Endothelial cell of umbilical vein (primary cell): ENCODE measurements at regions not wholly inside any gene's neighbourhood (a gene's known extent, or its start where the extent isn't known, plus 50 kb on each side); places are given as distances from the start of the nearest gene placed in this dataset.

ENCODE experiments used
- BruUV-seq: library from RNA; stranded (reverse); fragments of 400-500 nt; replicated peaks from 2 replicates; lab custom pipeline; 2021; lab: Mats Ljungman, UMichigan
- CTCF ChIA-PET: fragments of 300-600, 350-600 bp; sonication (Branson Sonifier 250); formaldehyde crosslinking; loops from one replicate; lab custom pipeline; 2021; ENCODE audit warnings: antibody characterized with exemption, inconsistent platforms; lab: Charles Lee
- POLR2A ChIA-PET: fragments of 300-600, 350-600 bp; sonication (Branson Sonifier 250); formaldehyde crosslinking; loops from one replicate; lab custom pipeline; 2021; ENCODE audit warnings: antibody characterized with exemption, inconsistent platforms; lab: Charles Lee
- DNase-seq: peaks from one replicate; pipeline ENCODE4 v3.0.0-alpha.2; 2011; ENCODE audit warnings: low read depth, low spot score
- FAIRE-seq: peaks from 2 replicates; lab custom pipeline; 2011; peaks lifted over from hg19 to GRCh38; lab: Jason Lieb, UNC
- H2AFZ ChIP-seq: 2 replicates; pipeline ENCODE4 v1.6.0; 2012; ENCODE audit warnings: low read depth, low read length, control low read depth, inconsistent platforms
- H3K27ac ChIP-seq: 2 replicates; pipeline ENCODE4 v1.5.1; 2011; ENCODE audit warnings: low read depth, mild to moderate bottlenecking, control low read depth, low read length, moderate library complexity; ENCODE audit not compliant: insufficient read depth
- H3K27me3 ChIP-seq, 2 experiments: 2 replicates each; pipeline versions ENCODE4 v1.6.0 to v1.6.1; 2011; ENCODE audit warnings: low read length in 2 of 2, mixed read lengths in 1 of 2; ENCODE audit not compliant: control insufficient read depth in 2 of 2, insufficient read depth in 2 of 2
- H3K36me3 ChIP-seq, 2 experiments: 2 replicates in 1 of 2; 3 replicates in 1 of 2; pipeline ENCODE4 v1.5.1; 2011; ENCODE audit warnings: low read length in 2 of 2, mild to moderate bottlenecking in 1 of 2, moderate library complexity in 1 of 2; ENCODE audit not compliant: control insufficient read depth in 2 of 2, insufficient read depth in 2 of 2; ENCODE audit errors: extremely low read depth in 1 of 2
- H3K4me1 ChIP-seq: 3 replicates; pipeline ENCODE4 v1.5.1; 2011; ENCODE audit warnings: mild to moderate bottlenecking, low read length; ENCODE audit not compliant: control insufficient read depth, insufficient read depth; ENCODE audit errors: extremely low read depth
- H3K4me2 ChIP-seq: 2 replicates; pipeline ENCODE4 v1.6.1; 2011; ENCODE audit warnings: low read length, control low read depth, mixed read lengths; ENCODE audit not compliant: insufficient read depth
- H3K4me3 ChIP-seq, 3 experiments: fragments of 200-600 bp in 1 of 3; sonication (generic), shearing (Covaris generic) in 1 of 3; replicated peaks in 1 of 3; 2 replicates each; pipeline ENCODE4 v1.5.1; 2011 to 2016; ENCODE audit warnings: control low read depth in 3 of 3, low read length in 3 of 3, mild to moderate bottlenecking in 2 of 3, inconsistent platforms in 1 of 3, low read depth in 1 of 3, moderate library complexity in 1 of 3; ENCODE audit not compliant: insufficient read depth in 1 of 3
- H3K79me2 ChIP-seq: 2 replicates; pipeline ENCODE4 v1.6.0; 2012; ENCODE audit warnings: low read length, inconsistent platforms; ENCODE audit not compliant: control insufficient read depth, insufficient read depth
- H3K9ac ChIP-seq: replicated peaks from 2 replicates; pipeline ENCODE3; 2011; ENCODE audit warnings: low read length, control low read depth; ENCODE audit not compliant: insufficient read depth; ENCODE audit errors: extremely low read depth
- H3K9me1 ChIP-seq: replicated peaks from 3 replicates; pipeline ENCODE4 v1.6.0; 2011; ENCODE audit warnings: mild to moderate bottlenecking, low read length; ENCODE audit not compliant: control insufficient read depth, insufficient read depth; ENCODE audit errors: extremely low read depth
- H3K9me3 ChIP-seq: replicated peaks from 2 replicates; pipeline ENCODE4 v1.5.1; 2012; ENCODE audit warnings: low read length, inconsistent platforms; ENCODE audit not compliant: control insufficient read depth, insufficient read depth
- H4K20me1 ChIP-seq: replicated peaks from 2 replicates; pipeline ENCODE3; 2011; ENCODE audit warnings: mild to moderate bottlenecking, low read length; ENCODE audit not compliant: control insufficient read depth, insufficient read depth; ENCODE audit errors: extremely low read depth
- CTCF ChIP-seq, 2 donors: IDR thresholded peaks; 1 replicate in 1 of 2; 2 replicates in 1 of 2; pipeline ENCODE4 v1.5.1; 2011; ENCODE audit warnings: low read length in 2 of 2, mild to moderate bottlenecking in 2 of 2, moderate library complexity in 2 of 2, control low read depth in 1 of 2, inconsistent platforms in 1 of 2, low read depth in 1 of 2; ENCODE audit not compliant: insufficient read depth in 1 of 2; ENCODE audit errors: extremely low read depth in 1 of 2
- EZH2 ChIP-seq: IDR thresholded peaks from 2 replicates; pipeline ENCODE4 v1.6.1; 2012; ENCODE audit warnings: borderline replicate concordance, low read depth, mild to moderate bottlenecking, moderate library complexity, low read length, inconsistent platforms; ENCODE audit not compliant: severe bottlenecking
- FOS ChIP-seq: IDR thresholded peaks from 2 replicates; pipeline ENCODE4 v1.6.1; 2011; ENCODE audit warnings: mild to moderate bottlenecking, low read length, moderate library complexity, borderline replicate concordance; ENCODE audit not compliant: insufficient read depth
- GATA2 ChIP-seq: IDR thresholded peaks from 2 replicates; pipeline ENCODE4 v1.7.0; 2011; ENCODE audit warnings: low read depth, mild to moderate bottlenecking, moderate library complexity, mixed read lengths, low read length; ENCODE audit not compliant: insufficient read length, insufficient read depth
- JUN ChIP-seq: IDR thresholded peaks from 2 replicates; pipeline ENCODE4 v1.6.1; 2011; ENCODE audit warnings: borderline replicate concordance, low read depth; ENCODE audit not compliant: insufficient read length, insufficient read depth
- MAX ChIP-seq: IDR thresholded peaks from 2 replicates; pipeline ENCODE4 v1.6.1; 2011; ENCODE audit not compliant: insufficient read depth, insufficient read length
- MYC ChIP-seq: IDR thresholded peaks from one replicate; pipeline ENCODE4 v1.6.1; 2011; ENCODE audit warnings: mild to moderate bottlenecking, low read depth, low read length
- POLR2A ChIP-seq: IDR thresholded peaks from 2 replicates; pipeline ENCODE4 v1.6.1; 2012; ENCODE audit warnings: low read depth, mild to moderate bottlenecking, control low read depth, low read length
- POLR2AphosphoS5 ChIP-seq: IDR thresholded peaks from 2 replicates; pipeline ENCODE4 v1.6.1; 2012; ENCODE audit warnings: low read depth, mild to moderate bottlenecking, control low read depth, low read length, moderate library complexity; ENCODE audit not compliant: insufficient read depth
- dilution Hi-C: fragments of 300-500 bp; cut with MboI; formaldehyde crosslinking; loops from one replicate; pipeline ENCODE4 v1.15.0; 2019; ENCODE audit warnings: low sequenced_read_pairs; ENCODE audit not compliant: extremely low pct_ligation_motif_present
- intact Hi-C: fragments of 100-400 bp; cut with micrococcal nuclease; formaldehyde crosslinking; loops from one replicate; pipeline ENCODE4 v1.10.0; 2022

GRCh38 chr2:14998546-14998945, 366.0 kb downstream of the LRATD1 start:
- no peak overlapping the region for H3K9ac ChIP-seq
- FAIRE-seq (no peak), DNase-seq (no peak)
- no peak overlapping the region for H3K4me3 ChIP-seq
- intact Hi-C loops (no loop called here), dilution Hi-C loops (no loop called here)
- no peak overlapping the region for H3K27ac ChIP-seq
- BruUV-seq, result no TSS peak
- CTCF ChIA-PET, result no interaction called here
- H3K4me1 ChIP-seq, result no peaks in the 10 kb centered on the region
- peaks cover 2% of the 10 kb centered on the region for H3K9me3 ChIP-seq
- H3K36me3 ChIP-seq, result no peaks in the 10 kb centered on the region
- no peak overlapping the region for H3K4me2 ChIP-seq
- POLR2A ChIA-PET, result no interaction called here
- no peak for TF ChIP-seq MYC
- no peak for TF ChIP-seq MAX
- TF ChIP-seq POLR2A, result no peak
- no peak for TF ChIP-seq POLR2AphosphoS5
- no peak for TF ChIP-seq FOS
- TF ChIP-seq GATA2, result no peak
- no peak for TF ChIP-seq EZH2
- no peak for TF ChIP-seq JUN
- no peak for TF ChIP-seq CTCF (IDR thresholded peaks at IDR 0.05; ENCODE audit: extremely low read depth in 1 of 2, insufficient read depth in 1 of 2, low read depth in 1 of 2, low read length in 2 of 2)
- H3K9me1 ChIP-seq, result no peaks in the 10 kb centered on the region
- H3K27me3 ChIP-seq, result no peaks in the 10 kb centered on the region
- no peak overlapping the region for H2AFZ ChIP-seq
- H3K79me2 ChIP-seq, result no peaks in the 10 kb centered on the region
- no peaks in the 10 kb centered on the region for H4K20me1 ChIP-seq
